Ovary (tissue), 3 donors: ENCODE measurements at regions not wholly inside any gene's neighbourhood (a gene's known extent, or its start where the extent isn't known, plus 50 kb on each side); places are given as distances from the start of the nearest gene placed in this dataset.

Source experiments
- EP300 ChIP-seq: sonication (generic); formaldehyde crosslinking; IDR thresholded peaks from one replicate; pipeline ENCODE4 v1.6.1; 2017; ENCODE audit warnings: antibody characterized with exemption
- TF ChIP-seq, protein P1 (sequence below), 3 donors: fragments of 450-650 bp in 2 of 3; fragments of 200-600 bp in 1 of 3; IDR thresholded peaks; one replicate each; pipeline versions ENCODE4 v1.5.1 to v1.8.0; 2016 to 2022; ENCODE audit warnings: antibody characterized with exemption in 3 of 3, mild to moderate bottlenecking in 1 of 3
- donor health status: DM: no; HTN: no; CAD: no.

DNA sequence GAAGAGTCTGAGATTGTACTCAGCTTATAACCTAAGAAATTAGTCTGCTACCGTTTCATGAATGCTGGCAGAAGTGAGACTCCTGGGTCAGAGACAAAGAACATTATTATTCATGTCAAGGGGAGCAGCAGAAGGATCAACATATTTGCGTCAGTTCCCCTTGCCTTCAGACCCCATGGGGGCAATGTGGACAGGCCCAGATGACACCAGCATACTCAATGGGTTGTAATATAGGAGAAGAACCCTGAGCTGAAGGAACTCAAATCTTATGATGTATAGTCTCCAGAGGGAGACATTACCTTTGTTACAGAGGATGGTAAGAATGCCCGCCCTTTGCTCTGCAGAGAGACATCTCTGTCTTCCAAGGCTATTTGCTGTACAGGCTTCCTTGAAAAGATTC, 384.4 kb downstream of the EPM2A start:
- TF ChIP-seq, protein P1, sequence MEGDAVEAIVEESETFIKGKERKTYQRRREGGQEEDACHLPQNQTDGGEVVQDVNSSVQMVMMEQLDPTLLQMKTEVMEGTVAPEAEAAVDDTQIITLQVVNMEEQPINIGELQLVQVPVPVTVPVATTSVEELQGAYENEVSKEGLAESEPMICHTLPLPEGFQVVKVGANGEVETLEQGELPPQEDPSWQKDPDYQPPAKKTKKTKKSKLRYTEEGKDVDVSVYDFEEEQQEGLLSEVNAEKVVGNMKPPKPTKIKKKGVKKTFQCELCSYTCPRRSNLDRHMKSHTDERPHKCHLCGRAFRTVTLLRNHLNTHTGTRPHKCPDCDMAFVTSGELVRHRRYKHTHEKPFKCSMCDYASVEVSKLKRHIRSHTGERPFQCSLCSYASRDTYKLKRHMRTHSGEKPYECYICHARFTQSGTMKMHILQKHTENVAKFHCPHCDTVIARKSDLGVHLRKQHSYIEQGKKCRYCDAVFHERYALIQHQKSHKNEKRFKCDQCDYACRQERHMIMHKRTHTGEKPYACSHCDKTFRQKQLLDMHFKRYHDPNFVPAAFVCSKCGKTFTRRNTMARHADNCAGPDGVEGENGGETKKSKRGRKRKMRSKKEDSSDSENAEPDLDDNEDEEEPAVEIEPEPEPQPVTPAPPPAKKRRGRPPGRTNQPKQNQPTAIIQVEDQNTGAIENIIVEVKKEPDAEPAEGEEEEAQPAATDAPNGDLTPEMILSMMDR (IDR thresholded peaks at IDR 0.05), result no peak
- TF ChIP-seq EP300, result no peak
